ENCODE measurements at regions not wholly inside any gene's neighbourhood (a gene's known extent, or its start where the extent isn't known, plus 50 kb on each side); places are given as distances from the start of the nearest gene placed in this dataset.

DNA sequence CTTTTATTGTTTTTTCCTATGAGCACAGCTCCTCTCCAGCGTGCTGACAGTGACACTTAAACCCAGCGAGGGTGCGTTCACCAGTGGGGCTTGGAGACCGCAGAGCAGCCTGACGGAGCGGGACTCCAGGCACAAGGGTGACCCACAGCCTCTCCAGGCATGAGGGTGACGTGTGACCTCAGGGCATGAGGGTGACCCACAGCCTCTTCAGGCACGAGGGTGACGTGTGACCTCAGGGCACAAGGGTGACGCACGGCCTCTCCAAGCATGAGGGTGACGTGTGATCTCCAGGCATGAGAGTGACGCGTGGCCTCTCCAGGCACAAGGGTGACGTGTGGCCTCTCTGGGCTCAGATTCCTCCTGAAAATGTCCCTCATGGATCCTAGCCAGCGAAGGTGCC is 164.3 kb upstream of the TCERG1L start:
- BruUV-seq (replicated peaks), result no TSS peak
- ChIA-PET CTCF (ENCODE audit: low intra/inter-chr PET ratio, low total read pairs) (no interaction called here), POLR2A (no interaction called here)
- FAIRE-seq (no peak), DNase-seq (ENCODE audit: low spot score) (no peak), ATAC-seq (no peak)
- Histone ChIP-seq H3K36me3 (replicated peaks in 1 of 2; ENCODE audit: control insufficient read depth in 1 of 2, insufficient read depth in 2 of 2, low read length in 2 of 2) (no peaks in the 10 kb centered on the region), H3K27ac (ENCODE audit: extremely low read length, insufficient read depth, low read length) (no peak overlapping the region), H3K27me3 (ENCODE audit: control insufficient read depth in 1 of 2, insufficient read depth in 2 of 2, low read length in 2 of 2) (peaks cover 1 to 17% of the 10 kb centered on the region in 2 experiments; a peak in 3 of 5 replicates), H3K4me3 (replicated peaks in 1 of 3; ENCODE audit: insufficient read depth in 1 of 3, low read depth in 2 of 3, low read length in 3 of 3) (no peak overlapping the region), H3K9me3 (ENCODE audit: low read length) (no peaks in the 10 kb centered on the region), H3K4me2 (ENCODE audit: low read depth, low read length) (no peak overlapping the region), H3K4me1 (ENCODE audit: insufficient read depth, low read length) (peaks cover 9% of the 10 kb centered on the region; the same call in 1 of the 2 replicates), H3K9ac (ENCODE audit: insufficient read depth, low read depth, low read length) (no peak overlapping the region), H4K20me1 (ENCODE audit: insufficient read depth, low read length) (no peaks in the 10 kb centered on the region), H2AFZ (ENCODE audit: low read length) (no peak overlapping the region), H3K79me2 (ENCODE audit: insufficient read depth, low read length) (no peaks in the 10 kb centered on the region)
- in situ Hi-C loops (cut with HindIII; ENCODE audit: extremely low pct_ligation_motif_present, low pct_unique_long_range_greater_than_20kb) (no loop called here), intact Hi-C loops (cut with micrococcal nuclease; ENCODE audit: unreplicated experiment) (no loop called here)
- WGBS (ENCODE audit: low lambda C conversion rate), result 39% methylated on average over 4 of the region's 16 CpGs
- TF ChIP-seq CREB1 (IDR thresholded peaks at IDR 0.05) (peak; percentile 85), CREB1 (CRISPR knock-in tag; IDR thresholded peaks at IDR 0.05) (no peak), ZNF17 (CRISPR knock-in tag; IDR thresholded peaks at IDR 0.05) (no peak)

DNA sequence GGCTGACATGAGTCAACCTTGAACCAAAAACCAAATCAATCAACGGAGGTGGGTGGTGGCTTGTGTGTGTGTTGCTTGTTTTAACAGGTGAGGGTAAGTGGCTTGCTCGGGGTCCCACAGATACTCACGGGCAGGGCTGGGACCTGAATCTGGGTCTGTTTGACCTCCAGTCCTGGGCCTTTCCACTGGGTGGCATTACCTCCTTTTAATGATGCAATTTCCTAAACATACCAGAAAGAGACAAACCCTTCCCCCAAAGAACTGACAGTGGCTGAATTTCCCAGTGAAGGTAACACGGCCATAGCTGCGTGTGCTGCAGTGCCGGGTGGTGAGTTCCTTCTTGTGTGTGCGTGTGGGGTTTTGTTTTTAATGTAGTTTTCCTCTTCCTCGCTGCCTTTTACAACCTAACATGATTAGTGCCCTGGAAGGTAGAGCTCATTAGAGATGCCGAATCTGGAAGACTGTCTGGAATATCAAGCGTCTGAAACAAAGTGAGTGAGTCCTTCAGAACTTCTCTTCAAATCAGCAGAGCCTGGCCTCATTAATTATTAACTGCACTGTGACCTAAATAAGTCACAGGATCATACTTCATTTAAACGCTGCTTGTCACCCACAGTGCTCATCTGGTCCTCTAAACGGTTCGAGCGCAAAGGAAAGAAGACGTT is 166.1 kb upstream of the TCERG1L start:
- no peak overlapping the region for H3K4me3 ChIP-seq (replicated peaks in 1 of 3; ENCODE audit: insufficient read depth in 1 of 3, low read depth in 2 of 3, low read length in 3 of 3)
- H2AFZ ChIP-seq (ENCODE audit: low read length), result no peak overlapping the region
- H3K4me2 ChIP-seq (ENCODE audit: low read depth, low read length), result no peak overlapping the region
- peaks cover 1 to 10% of the 10 kb centered on the region in 2 experiments; a peak in 3 of 5 replicates for H3K27me3 ChIP-seq (ENCODE audit: control insufficient read depth in 1 of 2, insufficient read depth in 2 of 2, low read length in 2 of 2)
- H3K9ac ChIP-seq (ENCODE audit: insufficient read depth, low read depth, low read length), result no peak overlapping the region
- peak; percentile 25 for DNase-seq (ENCODE audit: low spot score)
- POLR2A ChIA-PET, result no interaction called here
- no peaks in the 10 kb centered on the region for H3K79me2 ChIP-seq (ENCODE audit: insufficient read depth, low read length)
- no peak for FAIRE-seq
- ATAC-seq, result peak; percentile 60; the same call in 2 of the 3 replicates
- CTCF ChIA-PET (ENCODE audit: low intra/inter-chr PET ratio, low total read pairs), result no interaction called here
- TF ChIP-seq, protein P1, sequence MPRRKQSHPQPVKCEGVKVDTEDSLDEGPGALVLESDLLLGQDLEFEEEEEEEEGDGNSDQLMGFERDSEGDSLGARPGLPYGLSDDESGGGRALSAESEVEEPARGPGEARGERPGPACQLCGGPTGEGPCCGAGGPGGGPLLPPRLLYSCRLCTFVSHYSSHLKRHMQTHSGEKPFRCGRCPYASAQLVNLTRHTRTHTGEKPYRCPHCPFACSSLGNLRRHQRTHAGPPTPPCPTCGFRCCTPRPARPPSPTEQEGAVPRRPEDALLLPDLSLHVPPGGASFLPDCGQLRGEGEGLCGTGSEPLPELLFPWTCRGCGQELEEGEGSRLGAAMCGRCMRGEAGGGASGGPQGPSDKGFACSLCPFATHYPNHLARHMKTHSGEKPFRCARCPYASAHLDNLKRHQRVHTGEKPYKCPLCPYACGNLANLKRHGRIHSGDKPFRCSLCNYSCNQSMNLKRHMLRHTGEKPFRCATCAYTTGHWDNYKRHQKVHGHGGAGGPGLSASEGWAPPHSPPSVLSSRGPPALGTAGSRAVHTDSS (CRISPR knock-in tag; conservative IDR thresholded peaks at IDR 0.05), result no peak
- 0 out of 2 replicates have a peak, but pooled peaks have one; percentile 24 for TF ChIP-seq CEBPG (CRISPR knock-in tag; IDR thresholded peaks at IDR 0.05)
- TF ChIP-seq STAG1 (CRISPR knock-in tag; IDR thresholded peaks at IDR 0.05), result peak; percentile 46
- TF ChIP-seq ZNF589 (CRISPR knock-in tag; conservative IDR thresholded peaks at IDR 0.05), result no peak
- TF ChIP-seq, protein P2, sequence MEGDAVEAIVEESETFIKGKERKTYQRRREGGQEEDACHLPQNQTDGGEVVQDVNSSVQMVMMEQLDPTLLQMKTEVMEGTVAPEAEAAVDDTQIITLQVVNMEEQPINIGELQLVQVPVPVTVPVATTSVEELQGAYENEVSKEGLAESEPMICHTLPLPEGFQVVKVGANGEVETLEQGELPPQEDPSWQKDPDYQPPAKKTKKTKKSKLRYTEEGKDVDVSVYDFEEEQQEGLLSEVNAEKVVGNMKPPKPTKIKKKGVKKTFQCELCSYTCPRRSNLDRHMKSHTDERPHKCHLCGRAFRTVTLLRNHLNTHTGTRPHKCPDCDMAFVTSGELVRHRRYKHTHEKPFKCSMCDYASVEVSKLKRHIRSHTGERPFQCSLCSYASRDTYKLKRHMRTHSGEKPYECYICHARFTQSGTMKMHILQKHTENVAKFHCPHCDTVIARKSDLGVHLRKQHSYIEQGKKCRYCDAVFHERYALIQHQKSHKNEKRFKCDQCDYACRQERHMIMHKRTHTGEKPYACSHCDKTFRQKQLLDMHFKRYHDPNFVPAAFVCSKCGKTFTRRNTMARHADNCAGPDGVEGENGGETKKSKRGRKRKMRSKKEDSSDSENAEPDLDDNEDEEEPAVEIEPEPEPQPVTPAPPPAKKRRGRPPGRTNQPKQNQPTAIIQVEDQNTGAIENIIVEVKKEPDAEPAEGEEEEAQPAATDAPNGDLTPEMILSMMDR (CRISPR knock-in tag; IDR thresholded peaks at IDR 0.05), result peak; percentile 32; the same call in 1 of the 2 replicates
- TF ChIP-seq, protein P3, sequence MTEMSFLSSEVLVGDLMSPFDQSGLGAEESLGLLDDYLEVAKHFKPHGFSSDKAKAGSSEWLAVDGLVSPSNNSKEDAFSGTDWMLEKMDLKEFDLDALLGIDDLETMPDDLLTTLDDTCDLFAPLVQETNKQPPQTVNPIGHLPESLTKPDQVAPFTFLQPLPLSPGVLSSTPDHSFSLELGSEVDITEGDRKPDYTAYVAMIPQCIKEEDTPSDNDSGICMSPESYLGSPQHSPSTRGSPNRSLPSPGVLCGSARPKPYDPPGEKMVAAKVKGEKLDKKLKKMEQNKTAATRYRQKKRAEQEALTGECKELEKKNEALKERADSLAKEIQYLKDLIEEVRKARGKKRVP (CRISPR knock-in tag; IDR thresholded peaks at IDR 0.05), result peak in 1 of 2 experiments; percentile 53; a peak in 2 of 4 replicates
- TF ChIP-seq CBFB (CRISPR knock-in tag; IDR thresholded peaks at IDR 0.05), result no peak
- no peaks in the 10 kb centered on the region for H4K20me1 ChIP-seq (ENCODE audit: insufficient read depth, low read length)
- BruUV-seq (replicated peaks), result no TSS peak
- no peak overlapping the region for H3K27ac ChIP-seq (ENCODE audit: extremely low read length, insufficient read depth, low read length)
- intact Hi-C loops (cut with micrococcal nuclease; ENCODE audit: unreplicated experiment) (no loop called here), in situ Hi-C loops (cut with HindIII; ENCODE audit: extremely low pct_ligation_motif_present, low pct_unique_long_range_greater_than_20kb) (no loop called here)
- no peaks in the 10 kb centered on the region for H3K9me3 ChIP-seq (ENCODE audit: low read length)
- peaks cover 9% of the 10 kb centered on the region; the same call in 1 of the 2 replicates for H3K4me1 ChIP-seq (ENCODE audit: insufficient read depth, low read length)
- H3K36me3 ChIP-seq (replicated peaks in 1 of 2; ENCODE audit: control insufficient read depth in 1 of 2, insufficient read depth in 2 of 2, low read length in 2 of 2), result no peaks in the 10 kb centered on the region
- 1% methylated on average over 12 of the region's 15 CpGs for WGBS (ENCODE audit: low lambda C conversion rate)
